ENCODE measurements at regions not wholly inside any gene's neighbourhood (a gene's known extent, or its start where the extent isn't known, plus 50 kb on each side); places are given as distances from the start of the nearest gene placed in this dataset.

DNA sequence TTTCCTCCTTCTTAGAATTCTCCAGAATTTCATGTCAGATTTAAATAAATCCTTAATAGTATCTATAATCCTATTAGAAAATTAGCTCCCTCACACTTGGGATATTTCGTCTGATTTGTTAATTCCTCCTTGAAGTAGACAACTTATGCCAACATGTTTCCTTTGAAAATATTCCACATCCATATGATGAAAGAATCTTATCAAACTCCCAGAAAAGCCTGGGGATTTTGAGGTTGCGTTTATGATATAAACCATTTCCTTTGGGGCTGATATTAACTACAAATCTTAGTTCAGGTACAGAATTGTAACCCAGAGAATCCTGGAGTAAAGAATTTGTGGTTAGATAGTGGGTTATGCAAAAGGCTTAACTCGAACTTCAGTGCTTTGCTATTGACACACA is 2373.8 kb upstream of the ACO1 start:
- no peak for TF ChIP-seq POLR2A (IDR thresholded peaks at IDR 0.05)
- TF ChIP-seq, protein P1, sequence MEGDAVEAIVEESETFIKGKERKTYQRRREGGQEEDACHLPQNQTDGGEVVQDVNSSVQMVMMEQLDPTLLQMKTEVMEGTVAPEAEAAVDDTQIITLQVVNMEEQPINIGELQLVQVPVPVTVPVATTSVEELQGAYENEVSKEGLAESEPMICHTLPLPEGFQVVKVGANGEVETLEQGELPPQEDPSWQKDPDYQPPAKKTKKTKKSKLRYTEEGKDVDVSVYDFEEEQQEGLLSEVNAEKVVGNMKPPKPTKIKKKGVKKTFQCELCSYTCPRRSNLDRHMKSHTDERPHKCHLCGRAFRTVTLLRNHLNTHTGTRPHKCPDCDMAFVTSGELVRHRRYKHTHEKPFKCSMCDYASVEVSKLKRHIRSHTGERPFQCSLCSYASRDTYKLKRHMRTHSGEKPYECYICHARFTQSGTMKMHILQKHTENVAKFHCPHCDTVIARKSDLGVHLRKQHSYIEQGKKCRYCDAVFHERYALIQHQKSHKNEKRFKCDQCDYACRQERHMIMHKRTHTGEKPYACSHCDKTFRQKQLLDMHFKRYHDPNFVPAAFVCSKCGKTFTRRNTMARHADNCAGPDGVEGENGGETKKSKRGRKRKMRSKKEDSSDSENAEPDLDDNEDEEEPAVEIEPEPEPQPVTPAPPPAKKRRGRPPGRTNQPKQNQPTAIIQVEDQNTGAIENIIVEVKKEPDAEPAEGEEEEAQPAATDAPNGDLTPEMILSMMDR (IDR thresholded peaks at IDR 0.05): no peak

Data from ovary (tissue), 3 donors.